ENCODE measurements at regions not wholly inside any gene's neighbourhood (a gene's known extent, or its start where the extent isn't known, plus 50 kb on each side); places are given as distances from the start of the nearest gene placed in this dataset.

GRCh38 chr6:14430218-14430617 lies 312.6 kb downstream of the CD83 start:
- TF ChIP-seq CTCF (IDR thresholded peaks at IDR 0.05) (no peak), EP300 (IDR thresholded peaks at IDR 0.05) (no peak), POLR2A (IDR thresholded peaks at IDR 0.05) (no peak)
